H1 (cell line): ENCODE measurements at regions not wholly inside any gene's neighbourhood (a gene's known extent, or its start where the extent isn't known, plus 50 kb on each side); places are given as distances from the start of the nearest gene placed in this dataset.

Experiments used
- CTCF ChIA-PET: fragments of 300-600 bp; sonication (Branson Sonifier 250); formaldehyde crosslinking; loops from one replicate; lab custom pipeline; 2021; ENCODE audit not compliant: partially characterized antibody; lab: Charles Lee
- POLR2A ChIA-PET: fragments of 300-600 bp; sonication (Branson Sonifier 250); formaldehyde crosslinking; loops from one replicate; lab custom pipeline; 2021; ENCODE audit warnings: inconsistent platforms; ENCODE audit not compliant: partially characterized antibody; lab: Charles Lee
- DNase-seq, 2 experiments: peaks; one replicate each; pipeline versions ENCODE4 v3.0.0 to v3.0.0-alpha.2; 2010 to 2022; ENCODE audit warnings: low spot score in 2 of 2, low read depth in 1 of 2, mixed read lengths in 1 of 2
- FAIRE-seq: peaks from 2 replicates; lab custom pipeline; 2011; peaks lifted over from hg19 to GRCh38; lab: Jason Lieb, UNC
- H2AFZ ChIP-seq: 2 replicates; pipeline ENCODE4 v1.8.1; 2012; ENCODE audit warnings: low read length, inconsistent platforms
- H2AK5ac ChIP-seq: 2 replicates; pipeline ENCODE4 v1.6.1; 2013; ENCODE audit warnings: low read depth, low read length
- H2BK120ac ChIP-seq: replicated peaks from 2 replicates; pipeline ENCODE3; 2013; ENCODE audit warnings: low read depth, low read length, inconsistent platforms
- H2BK12ac ChIP-seq: 2 replicates; pipeline ENCODE4 v1.6.1; 2013; ENCODE audit warnings: low read depth, low read length
- H2BK15ac ChIP-seq: 2 replicates; pipeline ENCODE4 v1.6.1; 2013; ENCODE audit warnings: low read length
- H2BK20ac ChIP-seq: 2 replicates; pipeline ENCODE4 v1.6.1; 2013; ENCODE audit warnings: low read length
- H2BK5ac ChIP-seq: 2 replicates; pipeline ENCODE4 v1.6.1; 2013; ENCODE audit warnings: low read depth, low read length
- H3K14ac ChIP-seq: 2 replicates; pipeline ENCODE4 v1.6.1; 2013; ENCODE audit warnings: inconsistent platforms; ENCODE audit not compliant: insufficient read length
- H3K18ac ChIP-seq: 2 replicates; pipeline ENCODE4 v1.6.1; 2013; ENCODE audit warnings: low read length; ENCODE audit errors: extremely low read depth
- H3K23ac ChIP-seq: 2 replicates; pipeline ENCODE4 v1.6.1; 2013; ENCODE audit warnings: inconsistent platforms; ENCODE audit not compliant: insufficient read length
- H3K23me2 ChIP-seq: 2 replicates; pipeline ENCODE4 v1.6.1; 2013; ENCODE audit warnings: low read depth, low read length
- H3K27ac ChIP-seq: 2 replicates; pipeline ENCODE4 v1.6.1; 2011; ENCODE audit warnings: low read depth, low read length, inconsistent platforms
- H3K27me3 ChIP-seq, 4 experiments: replicated peaks in 1 of 4; 1 replicate in 1 of 4; 2 replicates in 3 of 4; pipeline versions ENCODE4 v1.6.1 to v1.8.1; 2011 to 2013; ENCODE audit warnings: low read length in 3 of 4, mild to moderate bottlenecking in 3 of 4, inconsistent platforms in 2 of 4, mixed read lengths in 2 of 4, moderate library complexity in 1 of 4; ENCODE audit not compliant: control insufficient read depth in 3 of 4, insufficient read depth in 3 of 4; ENCODE audit errors: extremely low read depth in 1 of 4
- H3K36me3 ChIP-seq, 4 experiments: 2 replicates each; pipeline versions ENCODE4 v1.6.1 to v1.8.1; 2011 to 2013; ENCODE audit warnings: mild to moderate bottlenecking in 4 of 4, low read length in 3 of 4, moderate library complexity in 2 of 4, control low read depth in 1 of 4, inconsistent platforms in 1 of 4; ENCODE audit not compliant: insufficient read depth in 4 of 4, control insufficient read depth in 2 of 4
- H3K4ac ChIP-seq: replicated peaks from 2 replicates; pipeline ENCODE3; 2013; ENCODE audit warnings: low read length, low read depth, mixed read lengths, inconsistent platforms; ENCODE audit not compliant: insufficient read length
- H3K4me1 ChIP-seq, 4 experiments: replicated peaks in 1 of 4; 1 replicate in 1 of 4; 2 replicates in 3 of 4; pipeline versions ENCODE4 v1.6.1 to v1.8.1; 2011 to 2013; ENCODE audit warnings: low read length in 3 of 4, inconsistent platforms in 2 of 4, mixed read lengths in 1 of 4; ENCODE audit not compliant: insufficient read depth in 4 of 4, control insufficient read depth in 3 of 4
- H3K4me2 ChIP-seq, 2 experiments: 2 replicates each; pipeline versions ENCODE4 v1.6.1 to v1.8.1; 2011 to 2013; ENCODE audit warnings: low read depth in 2 of 2, low read length in 2 of 2, control low read depth in 1 of 2, inconsistent platforms in 1 of 2, mild to moderate bottlenecking in 1 of 2; ENCODE audit not compliant: insufficient read depth in 1 of 2
- H3K4me3 ChIP-seq, 4 experiments: fragments of 200-600, 300-600 bp in 1 of 4; sonication (generic), shearing (Covaris generic), sonication (Bioruptor Twin) in 1 of 4; 2 replicates each; pipeline versions ENCODE4 v1.5.1 to v1.8.1; 2011 to 2016; ENCODE audit warnings: low read length in 4 of 4, low read depth in 3 of 4, control low read depth in 2 of 4, inconsistent platforms in 2 of 4, mild to moderate bottlenecking in 2 of 4, mixed read lengths in 1 of 4, moderate library complexity in 1 of 4; ENCODE audit not compliant: insufficient read depth in 2 of 4; ENCODE audit errors: extremely low read depth in 1 of 4
- H3K56ac ChIP-seq: replicated peaks from 2 replicates; pipeline ENCODE3; 2013; ENCODE audit warnings: low read depth, mild to moderate bottlenecking, mixed read lengths, low read length, inconsistent platforms; ENCODE audit not compliant: insufficient read length
- H3K79me1 ChIP-seq: 2 replicates; pipeline ENCODE4 v1.6.1; 2013; ENCODE audit warnings: low read depth, low read length, control low read depth
- H3K79me2 ChIP-seq, 2 experiments: 2 replicates each; pipeline versions ENCODE4 v1.6.1 to v1.8.1; 2012 to 2013; ENCODE audit warnings: low read length in 2 of 2, mild to moderate bottlenecking in 2 of 2, inconsistent platforms in 1 of 2; ENCODE audit not compliant: insufficient read depth in 2 of 2, control insufficient read depth in 1 of 2
- H3K9ac ChIP-seq, 4 experiments: replicated peaks in 1 of 4; 1 replicate in 1 of 4; 2 replicates in 3 of 4; pipeline versions ENCODE4 v1.6.1 to v1.8.1; 2011 to 2013; ENCODE audit warnings: low read depth in 3 of 4, low read length in 3 of 4, control low read depth in 2 of 4, mild to moderate bottlenecking in 2 of 4, moderate library complexity in 2 of 4, inconsistent platforms in 1 of 4; ENCODE audit errors: extremely low read depth in 1 of 4
- H3K9me3 ChIP-seq, 2 experiments: 2 replicates each; pipeline versions ENCODE4 v1.6.1 to v1.8.1; 2012 to 2013; ENCODE audit warnings: mild to moderate bottlenecking in 2 of 2, moderate library complexity in 2 of 2, control low read depth in 1 of 2, inconsistent platforms in 1 of 2, low read depth in 1 of 2, low read length in 1 of 2, mixed read lengths in 1 of 2; ENCODE audit not compliant: insufficient read depth in 2 of 2
- H4K20me1 ChIP-seq, 2 experiments: replicated peaks in 1 of 2; 2 replicates each; pipeline versions ENCODE3 to v1.8.1; 2011 to 2013; ENCODE audit warnings: inconsistent platforms in 2 of 2, low read length in 2 of 2, mild to moderate bottlenecking in 1 of 2; ENCODE audit not compliant: insufficient read depth in 2 of 2, control insufficient read depth in 1 of 2
- H4K5ac ChIP-seq: 2 replicates; pipeline ENCODE4 v1.6.1; 2013; ENCODE audit warnings: low read length, low read depth, mixed read lengths, inconsistent platforms; ENCODE audit not compliant: insufficient read length
- H4K8ac ChIP-seq: 2 replicates; pipeline ENCODE4 v1.8.0; 2013; ENCODE audit warnings: mild to moderate bottlenecking, moderate library complexity, low read length, inconsistent platforms; ENCODE audit not compliant: insufficient read depth; ENCODE audit errors: extremely low read depth
- H4K91ac ChIP-seq: replicated peaks from 2 replicates; pipeline ENCODE3; 2013; ENCODE audit warnings: low read length, mixed read lengths, inconsistent platforms; ENCODE audit not compliant: insufficient read length
- TCF12 ChIP-seq: IDR thresholded peaks from 2 replicates; pipeline ENCODE4 v1.6.1; 2011; ENCODE audit warnings: low read depth, mild to moderate bottlenecking, low read length
- WGBS, 2 experiments: shearing (Covaris generic) in 1 of 2; methylation state at CpG; one replicate each; pipeline versions ENCODE4 v1.1.6 to v1.1.7; 2013 to 2015; ENCODE audit warnings: low lambda C conversion rate in 2 of 2, mixed read lengths in 2 of 2, inconsistent platforms in 1 of 2, low coverage in 1 of 2, missing lambda C conversion rate in 1 of 2; ENCODE audit not compliant: insufficient replicate concordance in 2 of 2, insufficient coverage in 1 of 2, insufficient read length in 1 of 2; ENCODE audit errors: extremely low coverage in 1 of 2, missing lambda C conversion rate in 1 of 2; 5-methylcytosine and 5-hydroxymethylcytosine counted together
- TF ChIP-seq, protein P1 (sequence below): IDR thresholded peaks from 2 replicates; pipeline ENCODE4 v1.6.1; 2011; ENCODE audit warnings: low read depth, mild to moderate bottlenecking, low read length; ENCODE audit not compliant: insufficient read depth

DNA sequence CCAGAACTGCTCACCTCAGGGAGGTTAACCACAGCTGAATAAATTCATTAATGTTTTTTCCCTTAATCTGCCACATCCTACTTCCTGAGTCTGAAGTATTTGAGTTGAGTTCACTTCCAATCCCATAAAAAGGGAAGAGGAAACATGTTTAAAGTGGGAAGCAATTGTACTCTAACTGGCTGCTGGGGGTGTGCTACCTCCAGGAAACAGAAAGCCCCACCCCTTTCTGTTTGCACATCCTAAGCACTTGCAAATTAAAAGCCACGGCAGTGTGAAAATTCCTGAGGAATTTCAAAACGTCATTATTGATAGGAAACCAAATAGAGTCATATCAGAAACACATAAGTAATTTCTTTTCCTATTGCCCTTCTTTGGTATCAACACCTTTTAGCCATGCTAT, 307.0 kb upstream of the NR5A2 start:
- TF ChIP-seq, protein P1, sequence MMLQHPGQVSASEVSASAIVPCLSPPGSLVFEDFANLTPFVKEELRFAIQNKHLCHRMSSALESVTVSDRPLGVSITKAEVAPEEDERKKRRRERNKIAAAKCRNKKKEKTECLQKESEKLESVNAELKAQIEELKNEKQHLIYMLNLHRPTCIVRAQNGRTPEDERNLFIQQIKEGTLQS = no peak
- TF ChIP-seq TCF12 = no peak
- Histone ChIP-seq H3K4me1 (no peaks in the 10 kb centered on the region), H3K27ac (no peak overlapping the region), H2AFZ (no peak overlapping the region), H3K4me3 (no peak overlapping the region), H3K4me2 (no peak overlapping the region), H4K8ac (no peak overlapping the region), H3K79me1 (no peaks in the 10 kb centered on the region), H3K56ac (no peak overlapping the region), H3K27me3 (no peaks in the 10 kb centered on the region), H3K4ac (no peak overlapping the region), H2AK5ac (no peak overlapping the region), H3K9me3 (no peaks in the 10 kb centered on the region), H2BK12ac (no peak overlapping the region), H3K23ac (no peak overlapping the region), H2BK15ac (no peak overlapping the region), H3K79me2 (no peaks in the 10 kb centered on the region), H3K36me3 (no peaks in the 10 kb centered on the region), H3K9ac (no peak overlapping the region), H3K23me2 (no peaks in the 10 kb centered on the region), H4K5ac (no peak overlapping the region), H3K14ac (no peak overlapping the region), H4K20me1 (no peaks in the 10 kb centered on the region), H3K18ac (no peak overlapping the region), H2BK120ac (no peak overlapping the region), H2BK5ac (no peak overlapping the region), H4K91ac (no peak overlapping the region), H2BK20ac (no peak overlapping the region)
- ChIA-PET POLR2A (no interaction called here), CTCF (no interaction called here)
- FAIRE-seq = no peak
- DNase-seq = no peak
- WGBS, 2 experiments = 27% methylated on average over 2 of the region's 2 CpGs; no CpG with 5 or more reads in 1 of the 2 experiments
